Stomach smooth muscle (tissue), 2 donors: ENCODE measurements at regions not wholly inside any gene's neighbourhood (a gene's known extent, or its start where the extent isn't known, plus 50 kb on each side); places are given as distances from the start of the nearest gene placed in this dataset.

Experiments used
- H3K27ac ChIP-seq: one replicate; pipeline ENCODE4 v1.7.0; 2013; ENCODE audit warnings: mild to moderate bottlenecking, low read length, inconsistent platforms
- H3K27me3 ChIP-seq, 2 donors: one replicate each; pipeline ENCODE4 v1.7.0; 2013; ENCODE audit warnings: low read length in 2 of 2; ENCODE audit not compliant: insufficient read depth in 2 of 2, control insufficient read depth in 1 of 2
- H3K36me3 ChIP-seq, 2 donors: one replicate each; pipeline ENCODE4 v1.7.0; 2013; ENCODE audit warnings: low read length in 2 of 2; ENCODE audit not compliant: control insufficient read depth in 2 of 2, insufficient read depth in 2 of 2
- H3K4me1 ChIP-seq: one replicate; pipeline ENCODE4 v1.7.0; 2013; ENCODE audit warnings: low read length; ENCODE audit not compliant: control insufficient read depth, insufficient read depth
- H3K4me3 ChIP-seq, 2 donors: one replicate each; pipeline ENCODE4 v1.7.0; 2013; ENCODE audit warnings: low read length in 2 of 2
- H3K9ac ChIP-seq, 2 donors: one replicate each; pipeline ENCODE4 v1.7.0; 2013; ENCODE audit warnings: low read length in 2 of 2, mild to moderate bottlenecking in 1 of 2
- H3K9me3 ChIP-seq, 2 donors: one replicate each; pipeline ENCODE4 v1.7.0; 2013; ENCODE audit warnings: low read length in 2 of 2; ENCODE audit not compliant: control insufficient read depth in 2 of 2
- donor health status: healthy.
- donor health status: Pancreatic carcinoma.

DNA sequence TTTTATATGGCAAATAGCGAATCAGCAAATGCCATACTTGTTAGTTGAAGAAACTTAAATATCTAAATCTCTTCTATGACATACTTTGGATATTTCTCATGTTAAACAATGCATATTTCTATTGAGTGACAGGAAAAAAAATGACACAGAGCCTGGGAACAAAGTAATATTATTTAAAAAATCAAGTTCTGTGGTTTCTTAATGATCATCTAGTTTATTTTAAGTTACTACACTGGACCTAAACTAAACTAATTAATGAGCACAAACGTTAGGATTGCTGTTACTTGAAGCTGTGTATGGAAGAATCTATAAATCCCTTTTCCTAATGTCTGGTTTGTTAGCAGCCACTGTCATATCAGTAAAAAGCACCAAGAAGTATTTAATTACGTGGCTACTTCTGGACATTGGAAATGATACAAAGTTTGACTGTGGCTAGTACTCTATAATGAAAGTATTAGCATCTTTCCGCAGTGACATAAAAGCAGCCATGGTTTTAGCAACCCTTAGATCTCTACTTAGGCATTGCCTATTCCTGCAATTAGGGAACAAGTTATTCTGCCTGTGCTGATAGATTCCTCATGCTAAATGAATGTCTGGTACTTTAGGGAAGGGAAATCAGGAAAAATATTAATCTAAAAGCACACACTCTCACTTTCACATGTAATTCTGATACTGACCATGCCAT, 981.7 kb upstream of the B3GALT2 start:
- Histone ChIP-seq H3K4me3 (no peak overlapping the region), H3K36me3 (no peaks in the 10 kb centered on the region), H3K27ac (no peak overlapping the region), H3K9me3 (no peaks in the 10 kb centered on the region), H3K9ac (no peak overlapping the region), H3K27me3 (no peaks in the 10 kb centered on the region), H3K4me1 (no peaks in the 10 kb centered on the region)

GRCh38 chr1:194164755-194165154, 978.3 kb upstream of the B3GALT2 start:
- H3K4me1 ChIP-seq = no peaks in the 10 kb centered on the region
- H3K9ac ChIP-seq = no peak overlapping the region
- no peaks in the 10 kb centered on the region for H3K9me3 ChIP-seq
- no peak overlapping the region for H3K4me3 ChIP-seq
- no peaks in the 10 kb centered on the region for H3K27me3 ChIP-seq
- H3K27ac ChIP-seq = no peak overlapping the region
- no peaks in the 10 kb centered on the region for H3K36me3 ChIP-seq

- H3K27ac ChIP-seq = no peak overlapping the region
- H3K4me1 ChIP-seq = no peaks in the 10 kb centered on the region
- H3K36me3 ChIP-seq = no peaks in the 10 kb centered on the region
- peaks cover 4 to 6% of the 10 kb centered on the region in 2 donors for H3K9me3 ChIP-seq
- H3K4me3 ChIP-seq = no peak overlapping the region
- no peak overlapping the region for H3K9ac ChIP-seq
- no peaks in the 10 kb centered on the region for H3K27me3 ChIP-seq
Observed at GRCh38 chr1:194161591-194161990, 975.2 kb upstream of the B3GALT2 start.

DNA sequence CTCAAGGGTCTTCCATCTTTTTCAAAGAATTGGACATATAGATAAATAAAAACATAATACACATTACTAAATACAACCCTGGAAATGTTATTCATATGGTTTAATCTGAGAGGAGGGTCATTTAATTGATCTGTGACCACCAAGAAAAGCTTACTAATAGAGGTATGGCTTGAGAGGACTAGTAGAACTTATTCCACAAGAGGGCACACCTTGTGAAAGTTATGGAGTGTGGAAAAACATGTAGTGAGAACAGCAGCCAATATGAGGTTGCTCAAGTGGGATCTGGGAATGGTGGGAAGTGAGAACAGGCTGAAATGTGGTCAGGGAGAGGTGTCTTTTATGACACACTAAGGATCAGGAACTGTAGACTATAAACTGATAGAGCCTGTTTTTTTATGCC, 973.5 kb upstream of the B3GALT2 start:
- no peak overlapping the region for H3K4me3 ChIP-seq
- no peaks in the 10 kb centered on the region for H3K4me1 ChIP-seq
- no peaks in the 10 kb centered on the region for H3K36me3 ChIP-seq
- no peak overlapping the region for H3K9ac ChIP-seq
- no peak overlapping the region for H3K27ac ChIP-seq
- H3K9me3 ChIP-seq = peaks cover 4 to 6% of the 10 kb centered on the region in 2 donors
- H3K27me3 ChIP-seq = no peaks in the 10 kb centered on the region

DNA sequence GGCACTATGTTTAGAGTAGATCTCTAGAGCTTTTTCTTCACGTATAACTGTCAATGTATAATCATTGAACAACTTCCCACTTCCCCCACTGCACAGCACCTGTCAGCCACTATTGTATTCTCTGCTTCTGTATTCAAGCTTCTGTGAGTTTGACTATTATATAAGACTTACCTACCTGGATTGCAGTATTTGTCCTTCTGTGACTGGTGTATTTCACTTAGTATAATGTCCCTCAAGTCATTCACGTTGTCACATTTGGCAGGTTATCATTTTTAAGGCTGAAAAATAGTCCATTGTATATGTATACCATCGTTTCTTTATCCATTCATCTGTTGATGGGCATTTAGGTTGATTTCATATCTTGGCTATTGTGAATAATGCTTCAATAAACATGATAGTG, 969.5 kb upstream of the B3GALT2 start:
- no peaks in the 10 kb centered on the region for H3K4me1 ChIP-seq
- peaks cover 4 to 6% of the 10 kb centered on the region in 2 donors for H3K9me3 ChIP-seq
- no peak overlapping the region for H3K4me3 ChIP-seq
- H3K9ac ChIP-seq = no peak overlapping the region
- no peaks in the 10 kb centered on the region for H3K36me3 ChIP-seq
- no peaks in the 10 kb centered on the region for H3K27me3 ChIP-seq
- H3K27ac ChIP-seq = no peak overlapping the region

DNA sequence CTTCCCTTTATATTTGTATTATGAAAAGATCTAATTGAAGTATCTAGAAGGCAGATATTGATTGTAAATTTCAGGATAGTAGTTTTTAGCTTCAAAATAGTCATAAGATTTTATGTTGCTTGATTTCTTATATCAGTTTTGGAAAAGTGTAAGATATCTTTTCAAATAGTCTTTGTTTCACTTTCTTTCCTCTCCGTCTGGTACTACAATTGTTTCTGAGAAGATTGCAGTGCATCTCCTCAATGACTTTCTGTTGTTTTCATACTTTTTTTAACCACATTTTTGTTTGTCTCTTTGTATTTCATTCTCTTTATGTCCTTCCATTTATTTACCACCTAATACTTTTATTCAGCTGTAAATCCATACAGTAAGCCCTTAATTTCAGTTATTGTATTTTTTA, 964.6 kb upstream of the B3GALT2 start:
- Histone ChIP-seq H3K27ac (no peak overlapping the region), H3K27me3 (no peaks in the 10 kb centered on the region), H3K4me3 (no peak overlapping the region)

GRCh38 chr1:194150242-194150641, 963.8 kb upstream of the B3GALT2 start:
- no peak overlapping the region for H3K4me3 ChIP-seq
- no peaks in the 10 kb centered on the region for H3K4me1 ChIP-seq
- H3K9ac ChIP-seq = no peak overlapping the region
- no peak overlapping the region for H3K27ac ChIP-seq
- no peaks in the 10 kb centered on the region for H3K27me3 ChIP-seq
- H3K9me3 ChIP-seq = no peaks in the 10 kb centered on the region
- H3K36me3 ChIP-seq = no peaks in the 10 kb centered on the region

More for the DNA sequence above, 964.6 kb upstream of the B3GALT2 start:
- Histone ChIP-seq H3K4me1 (no peaks in the 10 kb centered on the region), H3K9me3 (no peaks in the 10 kb centered on the region), H3K36me3 (no peaks in the 10 kb centered on the region), H3K9ac (no peak overlapping the region)

- H3K4me1 ChIP-seq = no peaks in the 10 kb centered on the region
- H3K9ac ChIP-seq = no peak overlapping the region
- H3K27ac ChIP-seq = no peak overlapping the region
Observed at GRCh38 chr1:194133152-194133551, 946.7 kb upstream of the B3GALT2 start.

DNA sequence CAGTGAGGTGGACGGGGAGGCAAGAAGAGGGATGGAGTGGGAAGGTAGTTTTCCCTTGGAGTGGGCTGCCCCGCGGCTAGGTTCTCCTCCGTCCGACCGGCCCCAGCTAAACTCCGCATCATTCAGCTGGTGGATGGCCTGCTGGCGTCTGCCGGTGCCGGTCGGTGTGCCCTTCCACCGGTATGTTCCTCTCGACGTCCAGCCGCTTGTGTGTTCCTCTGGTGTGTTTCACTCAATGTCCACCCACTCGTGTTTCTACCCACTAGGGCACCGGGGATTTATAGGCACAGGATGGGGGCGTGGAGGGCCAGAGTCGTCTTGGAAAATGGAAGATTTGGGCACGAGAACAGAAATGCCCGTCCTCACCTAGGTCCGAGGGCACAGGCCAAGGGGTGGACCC, 931.7 kb upstream of the B3GALT2 start:
- Histone ChIP-seq H3K9ac (no peak overlapping the region), H3K4me3 (no peak overlapping the region), H3K27me3 (no peaks in the 10 kb centered on the region), H3K36me3 (no peaks in the 10 kb centered on the region), H3K27ac (no peak overlapping the region), H3K9me3 (peaks cover 0 to 6% of the 10 kb centered on the region in 2 donors), H3K4me1 (no peaks in the 10 kb centered on the region)

More at GRCh38 chr1:194133152-194133551, 946.7 kb upstream of the B3GALT2 start:
- H3K9me3 ChIP-seq = no peaks in the 10 kb centered on the region
- no peaks in the 10 kb centered on the region for H3K27me3 ChIP-seq
- no peaks in the 10 kb centered on the region for H3K36me3 ChIP-seq
- H3K4me3 ChIP-seq = no peak overlapping the region

- Histone ChIP-seq H3K9me3 (peaks cover 0 to 6% of the 10 kb centered on the region in 2 donors), H3K27me3 (no peaks in the 10 kb centered on the region), H3K27ac (no peak overlapping the region), H3K4me1 (no peaks in the 10 kb centered on the region), H3K4me3 (no peak overlapping the region), H3K9ac (no peak overlapping the region), H3K36me3 (no peaks in the 10 kb centered on the region)
Observed at GRCh38 chr1:194117582-194117981, 931.2 kb upstream of the B3GALT2 start.

DNA sequence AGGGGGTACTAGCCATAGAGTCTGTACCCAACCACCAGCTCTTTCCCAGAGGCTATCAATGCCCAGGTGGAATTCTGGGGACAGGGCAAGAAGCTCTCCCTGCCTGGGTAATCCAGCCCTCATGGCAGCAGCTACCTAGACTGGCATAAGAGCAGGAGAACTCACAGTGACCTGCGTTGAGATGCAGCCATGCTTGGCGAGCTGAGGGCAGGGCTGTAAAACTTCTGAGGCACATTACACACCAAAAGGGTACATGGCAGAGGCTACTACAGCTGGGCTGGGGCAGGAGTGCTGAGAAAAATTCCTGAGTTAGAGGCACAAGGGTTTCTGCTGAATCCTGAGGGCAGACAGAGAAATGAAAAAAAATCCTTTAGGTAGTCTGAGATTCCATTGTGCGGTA, 927.9 kb upstream of the B3GALT2 start:
- peaks cover 0 to 6% of the 10 kb centered on the region in 2 donors for H3K9me3 ChIP-seq
- H3K4me3 ChIP-seq = no peak overlapping the region
- no peaks in the 10 kb centered on the region for H3K4me1 ChIP-seq
- no peaks in the 10 kb centered on the region for H3K27me3 ChIP-seq
- no peak overlapping the region for H3K9ac ChIP-seq
- H3K27ac ChIP-seq = no peak overlapping the region
- H3K36me3 ChIP-seq = no peaks in the 10 kb centered on the region
